ENCODE measurements at regions not wholly inside any gene's neighbourhood (a gene's known extent, or its start where the extent isn't known, plus 50 kb on each side); places are given as distances from the start of the nearest gene placed in this dataset.
"Not testable (repeated sequence)": the region's sequence is repeated elsewhere in the genome, so short reads cannot be mapped to it uniquely, and the experiment has no call there.

- in situ Hi-C loops (cut with HindIII; ENCODE audit: low pct_ligation_motif_present, low pct_unique_long_range_greater_than_20kb, low sequenced_read_pairs), result no loop called here
- DNase-seq, result no peak
Measured at GRCh38 chr4:130044788-130045531, 949.0 kb downstream of the C4orf33 start.

GRCh38 chr4:130053723-130054122 lies 957.8 kb downstream of the C4orf33 start:
- in situ Hi-C loops (cut with HindIII; ENCODE audit: low pct_ligation_motif_present, low pct_unique_long_range_greater_than_20kb, low sequenced_read_pairs), result no loop called here
- no peak for DNase-seq

GRCh38 chr4:130054908-130055307 lies 959.0 kb downstream of the C4orf33 start:
- in situ Hi-C loops (cut with HindIII; ENCODE audit: low pct_ligation_motif_present, low pct_unique_long_range_greater_than_20kb, low sequenced_read_pairs), result no loop called here
- DNase-seq, result no peak

GRCh38 chr4:130056286-130056685 lies 960.3 kb downstream of the C4orf33 start:
- in situ Hi-C loops (cut with HindIII; ENCODE audit: low pct_ligation_motif_present, low pct_unique_long_range_greater_than_20kb, low sequenced_read_pairs), result no loop called here
- DNase-seq, result no peak

GRCh38 chr4:130064471-130064870 lies 968.5 kb downstream of the C4orf33 start:
- in situ Hi-C loops (cut with HindIII; ENCODE audit: low pct_ligation_motif_present, low pct_unique_long_range_greater_than_20kb, low sequenced_read_pairs), result no loop called here
- no peak for DNase-seq

- in situ Hi-C loops (cut with HindIII; ENCODE audit: low pct_ligation_motif_present, low pct_unique_long_range_greater_than_20kb, low sequenced_read_pairs), result no loop called here
- DNase-seq, result no peak
Measured at GRCh38 chr4:130067419-130067818, 971.5 kb downstream of the C4orf33 start.

GRCh38 chr4:130068072-130068471 lies 972.1 kb downstream of the C4orf33 start:
- no peak for DNase-seq
- in situ Hi-C loops (cut with HindIII; ENCODE audit: low pct_ligation_motif_present, low pct_unique_long_range_greater_than_20kb, low sequenced_read_pairs), result no loop called here

GRCh38 chr4:130071746-130072145 lies 975.8 kb downstream of the C4orf33 start:
- DNase-seq, result no peak
- in situ Hi-C loops (cut with HindIII; ENCODE audit: low pct_ligation_motif_present, low pct_unique_long_range_greater_than_20kb, low sequenced_read_pairs), result no loop called here

- in situ Hi-C loops (cut with HindIII; ENCODE audit: low pct_ligation_motif_present, low pct_unique_long_range_greater_than_20kb, low sequenced_read_pairs), result no loop called here
- DNase-seq, result no peak
Measured at GRCh38 chr4:130073145-130073790, 977.3 kb downstream of the C4orf33 start.

GRCh38 chr4:130074096-130074495 lies 978.1 kb downstream of the C4orf33 start:
- in situ Hi-C loops (cut with HindIII; ENCODE audit: low pct_ligation_motif_present, low pct_unique_long_range_greater_than_20kb, low sequenced_read_pairs), result no loop called here
- no peak for DNase-seq

- no peak for DNase-seq
- in situ Hi-C loops (cut with HindIII; ENCODE audit: low pct_ligation_motif_present, low pct_unique_long_range_greater_than_20kb, low sequenced_read_pairs), result no loop called here
Measured at GRCh38 chr4:130077275-130077674, 981.3 kb downstream of the C4orf33 start.

- in situ Hi-C loops (cut with HindIII; ENCODE audit: low pct_ligation_motif_present, low pct_unique_long_range_greater_than_20kb, low sequenced_read_pairs); DNase-seq: not testable (repeated sequence)
Measured at GRCh38 chr4:130079027-130079426, 983.1 kb downstream of the C4orf33 start.

- DNase-seq, result no peak
- in situ Hi-C loops (cut with HindIII; ENCODE audit: low pct_ligation_motif_present, low pct_unique_long_range_greater_than_20kb, low sequenced_read_pairs), result no loop called here
Measured at GRCh38 chr4:130080872-130081451, 985.0 kb downstream of the C4orf33 start.

- no peak for DNase-seq
- in situ Hi-C loops (cut with HindIII; ENCODE audit: low pct_ligation_motif_present, low pct_unique_long_range_greater_than_20kb, low sequenced_read_pairs), result no loop called here
Measured at GRCh38 chr4:130090427-130090826, 994.5 kb downstream of the C4orf33 start.

GRCh38 chr4:130092187-130093015 lies 996.4 kb downstream of the C4orf33 start:
- DNase-seq, result no peak
- in situ Hi-C loops (cut with HindIII; ENCODE audit: low pct_ligation_motif_present, low pct_unique_long_range_greater_than_20kb, low sequenced_read_pairs), result no loop called here

GRCh38 chr4:130099105-130099504 lies 1003.2 kb downstream of the C4orf33 start:
- DNase-seq, result no peak
- in situ Hi-C loops (cut with HindIII; ENCODE audit: low pct_ligation_motif_present, low pct_unique_long_range_greater_than_20kb, low sequenced_read_pairs), result no loop called here

- in situ Hi-C loops (cut with HindIII; ENCODE audit: low pct_ligation_motif_present, low pct_unique_long_range_greater_than_20kb, low sequenced_read_pairs), result no loop called here
- DNase-seq, result no peak
Measured at GRCh38 chr4:130110189-130110588, 1014.2 kb downstream of the C4orf33 start.

- DNase-seq, result no peak
- in situ Hi-C loops (cut with HindIII; ENCODE audit: low pct_ligation_motif_present, low pct_unique_long_range_greater_than_20kb, low sequenced_read_pairs), result no loop called here
Measured at GRCh38 chr4:130110770-130111169, 1014.8 kb downstream of the C4orf33 start.

GRCh38 chr4:130124066-130124465 lies 1028.1 kb downstream of the C4orf33 start:
- in situ Hi-C loops (cut with HindIII; ENCODE audit: low pct_ligation_motif_present, low pct_unique_long_range_greater_than_20kb, low sequenced_read_pairs), result no loop called here
- no peak for DNase-seq
